SIG-M5 treated with dmso at 0.1 percent for 504 hours (cell line): ENCODE measurements at regions not wholly inside any gene's neighbourhood (a gene's known extent, or its start where the extent isn't known, plus 50 kb on each side); places are given as distances from the start of the nearest gene placed in this dataset.
"Not testable (repeated sequence)": the region's sequence is repeated elsewhere in the genome, so short reads cannot be mapped to it uniquely, and the experiment has no call there.

Experiments
- DNase-seq: peaks from one replicate; lab custom pipeline; 2025; ENCODE audit not compliant: unreplicated experiment; lab: John Stamatoyannopoulos, UW

DNA sequence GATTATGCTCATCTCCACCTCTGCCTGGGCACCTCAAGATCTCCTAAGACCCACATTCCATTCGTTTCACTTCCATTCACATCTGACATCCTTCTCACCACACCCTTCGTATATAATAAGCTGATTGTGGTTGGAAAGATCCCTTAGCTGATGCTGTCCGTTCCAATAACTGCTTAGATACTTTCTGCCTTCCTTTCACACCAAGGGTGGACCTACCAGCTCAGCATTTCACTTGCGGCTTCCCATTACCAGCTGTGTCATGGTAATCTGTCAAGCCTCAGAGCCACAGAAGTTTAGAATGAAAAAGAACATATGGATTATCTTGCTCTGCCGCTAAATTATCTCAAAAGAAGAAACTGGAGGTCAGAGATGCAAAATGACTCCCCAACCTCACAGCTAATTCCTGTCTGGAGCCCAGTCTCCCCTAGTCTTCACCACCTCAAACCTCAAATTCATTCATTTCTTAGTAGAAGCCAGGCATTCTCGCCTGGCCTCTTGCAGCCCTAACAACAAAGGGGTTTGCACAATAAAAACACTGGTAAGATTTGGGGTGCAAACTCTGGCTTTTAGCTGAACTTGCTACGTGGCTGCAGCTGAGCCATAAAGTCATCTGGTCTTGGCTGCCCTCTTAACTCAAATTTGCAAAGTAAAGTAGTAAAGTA lies 182.8 kb upstream of the HS3ST3A1 start:
- DNase-seq = no peak

DNA sequence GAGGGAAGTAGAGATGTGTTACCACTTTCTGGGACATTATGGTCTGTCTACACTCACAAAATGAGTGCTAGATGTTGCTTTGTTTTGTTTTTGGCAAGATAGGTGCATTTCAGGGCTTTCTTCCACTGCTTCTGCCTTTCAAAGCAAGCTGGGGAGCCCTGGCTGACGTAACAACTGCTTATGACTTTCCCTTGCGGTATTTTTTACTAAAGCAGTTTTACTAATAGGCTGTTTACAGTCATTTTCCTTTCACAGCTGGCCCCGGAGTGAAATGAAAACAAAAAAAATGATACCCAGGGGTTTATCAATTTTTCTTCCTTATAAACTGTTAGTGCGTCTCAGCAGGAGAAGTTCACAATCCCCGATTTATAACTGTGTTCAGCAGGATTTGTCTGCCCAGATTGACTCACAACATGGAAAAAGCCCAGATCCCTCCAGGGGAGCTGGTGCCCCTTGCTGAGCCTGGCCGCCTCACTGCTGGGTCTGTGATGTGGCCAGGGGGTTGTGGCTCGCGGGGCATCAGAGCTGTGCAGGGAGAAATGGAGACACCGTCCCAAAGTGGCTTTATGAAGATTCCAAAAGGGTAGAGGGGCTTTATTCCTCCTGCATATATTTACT lies 184.4 kb upstream of the HS3ST3A1 start:
- DNase-seq = no peak

DNA sequence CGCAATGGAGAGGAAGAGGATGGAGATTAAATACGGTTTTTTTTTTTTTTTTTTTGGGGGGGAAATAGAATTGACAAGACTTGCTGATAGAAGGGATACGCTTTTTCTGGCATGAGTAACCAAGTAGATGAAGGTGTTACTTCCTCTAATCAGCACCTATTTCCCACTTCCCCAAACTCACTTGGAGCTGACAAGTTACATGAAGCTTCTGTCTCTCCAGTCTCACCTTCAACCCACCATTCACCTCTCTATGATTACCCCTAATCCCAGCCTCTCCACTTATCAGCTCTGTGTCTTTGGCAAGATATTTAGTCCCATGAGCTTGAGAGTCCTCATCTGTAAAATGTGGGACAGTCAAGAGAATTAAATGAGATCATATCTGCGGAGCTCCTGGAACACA lies 185.9 kb upstream of the HS3ST3A1 start:
- no peak for DNase-seq

DNA sequence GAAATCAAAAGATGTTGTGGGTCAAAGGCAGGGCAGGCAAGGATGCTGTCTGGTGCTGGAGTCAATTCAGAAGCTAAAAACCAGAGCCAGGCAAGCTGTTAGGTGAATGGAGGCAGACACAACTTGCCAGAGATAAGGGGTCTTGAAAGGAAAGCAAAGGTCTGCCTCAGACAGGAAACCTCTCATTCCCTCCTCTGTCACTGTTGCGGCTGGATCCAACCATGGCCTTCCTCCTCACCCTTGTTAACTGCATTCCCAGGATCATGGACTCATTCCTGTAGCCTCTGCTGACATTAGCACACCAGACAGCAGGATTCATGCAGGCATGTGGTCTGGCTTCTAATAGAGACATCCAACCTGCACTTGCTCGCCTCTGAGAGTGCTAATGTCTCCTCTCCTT lies 186.7 kb upstream of the HS3ST3A1 start:
- no peak for DNase-seq

DNA sequence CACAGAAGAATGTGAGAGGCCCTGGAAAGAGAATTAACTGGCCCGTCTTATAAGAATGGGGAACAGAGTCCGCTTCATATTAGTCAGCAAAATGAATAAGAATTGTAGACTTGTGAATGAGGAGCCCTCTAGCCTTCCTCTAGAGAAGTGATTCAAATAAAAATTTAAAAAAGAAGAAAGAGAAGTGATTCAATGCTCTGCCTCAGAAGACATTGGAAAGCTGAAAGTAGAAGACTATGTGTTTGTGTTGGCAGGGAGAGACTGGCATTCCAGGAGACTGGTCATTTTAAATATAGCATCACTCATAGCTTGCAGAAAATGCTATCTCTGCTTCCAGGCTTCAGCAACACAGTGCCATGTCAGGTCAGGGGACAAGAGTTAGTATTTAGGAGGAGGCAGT lies 190.6 kb upstream of the HS3ST3A1 start:
- DNase-seq = no peak

DNA sequence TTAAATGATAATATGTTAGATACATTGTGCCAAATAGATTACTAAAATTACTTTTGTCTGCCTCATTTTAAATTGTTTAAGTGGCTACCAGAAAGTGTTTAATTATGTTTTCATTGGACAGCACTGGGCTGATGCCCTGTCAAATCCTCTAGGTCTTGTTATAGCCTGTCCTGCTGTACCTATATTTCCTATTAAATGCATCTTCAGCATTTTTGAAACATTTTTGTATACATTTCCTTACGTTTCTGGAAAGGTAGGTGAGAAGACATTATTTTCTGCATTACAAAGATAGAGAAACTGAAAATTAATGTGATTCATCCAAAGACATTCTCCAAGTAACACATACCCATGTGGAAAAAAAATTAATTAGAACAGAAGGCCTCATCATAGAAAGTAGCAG lies 192.2 kb upstream of the HS3ST3A1 start:
- DNase-seq = no peak

DNA sequence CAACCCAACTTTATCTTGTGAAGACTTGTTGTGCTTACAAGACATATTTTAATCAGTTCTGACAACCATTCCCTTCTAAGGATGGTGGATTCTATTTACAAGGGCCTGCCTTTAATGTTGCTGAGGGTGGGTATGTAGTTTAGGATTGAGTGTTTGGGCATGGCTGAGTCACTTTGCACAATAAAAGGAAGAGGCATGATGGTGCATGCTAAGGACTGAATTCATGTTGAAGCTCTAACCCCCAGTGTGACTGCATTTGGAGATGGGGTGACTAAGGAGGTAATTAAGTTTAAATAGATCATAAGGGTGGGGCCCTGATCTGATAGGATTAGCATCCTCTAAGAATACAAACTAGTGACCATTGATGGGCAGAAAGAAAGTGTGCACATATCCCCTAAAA lies 196.1 kb upstream of the HS3ST3A1 start:
- DNase-seq = no peak

DNA sequence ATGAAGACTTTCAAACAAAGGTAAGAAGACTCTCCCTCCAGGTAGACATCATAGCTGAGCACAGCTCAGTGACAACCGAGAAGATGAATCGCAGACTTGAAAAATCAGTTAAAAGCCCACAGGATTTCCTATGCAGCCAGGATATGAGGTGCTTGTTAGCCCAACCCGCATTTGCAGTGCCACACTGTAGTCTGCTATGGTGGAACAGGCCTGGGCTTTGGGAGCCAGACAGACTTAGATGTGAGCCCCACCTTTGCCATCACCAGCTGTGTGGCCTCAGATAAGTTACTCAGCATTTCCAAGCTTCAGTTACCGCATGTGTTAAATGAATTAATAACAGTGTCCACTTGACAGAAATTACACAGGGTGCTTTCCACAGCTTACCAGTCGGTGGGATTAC lies 204.4 kb upstream of the HS3ST3A1 start:
- DNase-seq = no peak

DNA sequence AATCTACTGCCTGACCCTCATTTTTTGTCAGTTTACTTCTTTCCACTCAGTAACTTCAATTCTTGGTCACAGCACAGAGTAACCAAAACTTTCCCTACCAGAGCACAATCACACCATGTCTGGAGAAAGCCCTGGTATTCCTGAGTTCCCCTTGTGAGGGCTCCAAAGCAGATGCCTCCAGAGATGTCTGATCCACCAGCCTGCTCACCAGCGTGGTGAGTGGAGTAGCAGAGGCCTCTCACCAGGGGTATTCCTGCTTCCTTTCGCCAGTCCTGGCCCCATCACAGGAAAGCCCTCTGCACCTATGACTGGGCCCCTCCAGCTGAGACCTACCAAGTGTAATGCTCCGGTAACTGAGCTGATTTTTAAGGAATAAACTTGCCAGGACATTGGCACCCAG lies 205.4 kb upstream of the HS3ST3A1 start:
- no peak for DNase-seq

DNA sequence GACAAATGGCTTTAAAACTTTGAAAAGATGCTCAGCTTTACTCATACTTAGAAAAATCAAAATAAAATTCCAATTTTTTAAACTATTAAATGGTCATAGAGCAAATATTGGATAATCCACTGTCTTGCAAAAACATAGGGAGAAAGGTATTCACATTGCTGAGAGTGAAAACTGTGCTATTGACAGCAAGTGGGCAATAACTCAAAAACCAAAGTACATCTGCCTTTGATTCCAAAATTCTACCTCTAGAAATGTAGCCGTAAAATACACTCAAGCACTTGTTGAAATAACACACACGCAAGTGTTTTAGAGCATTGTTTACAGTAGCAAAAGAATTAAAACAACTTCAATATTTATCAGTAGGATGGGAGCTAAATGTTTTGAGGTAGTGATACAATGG lies 210.6 kb upstream of the HS3ST3A1 start:
- DNase-seq = no peak

DNA sequence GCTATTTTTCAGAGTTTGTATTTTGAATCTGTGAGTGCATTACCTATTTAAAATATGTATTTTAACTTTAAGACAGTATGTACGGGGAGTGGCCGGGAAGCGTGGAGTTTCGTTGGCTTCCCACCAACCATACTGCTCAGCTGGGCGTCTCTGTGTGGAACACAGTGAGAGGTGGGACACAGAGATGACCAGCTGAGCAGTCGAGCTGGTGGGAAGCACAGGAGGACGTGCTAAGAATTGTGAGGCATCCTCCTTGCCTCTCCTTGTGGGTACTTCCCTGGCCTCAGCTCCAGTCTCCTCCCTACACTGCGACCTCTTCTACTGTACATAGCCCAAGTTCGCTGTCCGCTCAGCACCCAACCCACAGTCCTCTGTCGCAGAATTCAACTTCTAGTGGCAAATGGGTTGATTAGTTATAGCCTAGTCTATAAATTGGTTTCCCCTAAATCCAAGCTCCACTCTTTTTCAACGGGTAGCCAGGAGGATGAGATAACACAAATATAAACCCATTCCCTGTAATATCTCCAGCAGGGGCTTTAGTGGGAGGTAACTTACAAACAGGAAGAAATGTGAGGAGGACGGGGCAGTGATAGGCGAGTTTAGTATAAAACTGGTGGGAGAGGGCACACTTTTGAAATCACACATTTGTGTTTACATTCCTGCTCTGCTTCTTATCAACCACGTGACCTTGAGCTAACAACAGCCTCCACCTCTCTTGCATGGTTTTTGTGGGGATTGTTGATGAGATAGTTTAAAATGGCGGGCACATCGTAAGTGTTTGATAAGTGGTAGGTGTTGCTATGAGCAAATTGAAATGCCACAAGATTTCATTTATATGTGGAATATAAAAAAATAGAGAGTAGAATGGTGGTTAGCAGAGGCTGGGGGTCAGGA lies 211.9 kb upstream of the HS3ST3A1 start:
- no peak for DNase-seq

DNA sequence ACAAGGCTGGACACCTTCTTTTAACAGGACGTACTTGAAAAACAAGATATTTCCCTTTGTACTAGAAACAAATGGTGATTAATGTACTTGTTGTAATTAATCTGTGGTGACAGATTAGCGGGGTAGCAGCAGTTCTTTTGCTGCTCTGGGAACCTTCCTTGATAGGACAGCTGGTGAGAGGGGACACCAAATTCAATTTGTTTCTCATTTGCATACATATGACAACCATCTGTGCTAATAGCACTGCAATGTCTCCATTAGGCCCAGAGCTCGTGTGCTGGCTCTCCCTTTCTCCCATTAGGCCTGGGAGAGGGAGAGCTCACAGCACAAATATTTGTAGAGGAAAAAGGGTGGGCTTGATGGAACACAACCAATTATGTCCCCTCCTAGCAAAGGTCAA lies 221.0 kb upstream of the HS3ST3A1 start:
- no peak for DNase-seq

DNA sequence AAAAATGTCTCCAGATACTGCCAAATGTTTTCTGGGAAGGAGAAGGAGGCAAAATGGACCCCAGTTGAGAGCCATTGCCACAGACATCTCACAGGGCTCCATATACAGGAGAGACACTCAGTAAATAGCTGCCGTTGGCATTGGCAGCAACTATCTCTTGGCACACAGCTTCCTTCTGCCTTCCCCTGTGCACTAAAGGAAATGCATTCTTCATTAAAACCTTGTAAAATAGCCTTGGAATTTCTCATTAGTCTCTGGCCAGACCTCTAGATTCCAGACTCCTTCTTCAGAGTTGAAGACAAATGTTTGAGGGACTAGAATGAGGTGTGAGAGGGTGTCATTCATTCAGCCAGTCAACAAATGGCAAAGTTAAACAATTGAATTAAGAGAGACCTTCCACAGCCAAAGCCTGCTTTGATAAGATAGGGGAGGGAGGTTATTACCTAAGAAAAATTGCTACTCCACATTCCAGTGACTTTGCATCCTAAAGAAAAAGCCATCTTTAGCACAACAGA lies 223.9 kb upstream of the HS3ST3A1 start:
- DNase-seq = no peak

DNA sequence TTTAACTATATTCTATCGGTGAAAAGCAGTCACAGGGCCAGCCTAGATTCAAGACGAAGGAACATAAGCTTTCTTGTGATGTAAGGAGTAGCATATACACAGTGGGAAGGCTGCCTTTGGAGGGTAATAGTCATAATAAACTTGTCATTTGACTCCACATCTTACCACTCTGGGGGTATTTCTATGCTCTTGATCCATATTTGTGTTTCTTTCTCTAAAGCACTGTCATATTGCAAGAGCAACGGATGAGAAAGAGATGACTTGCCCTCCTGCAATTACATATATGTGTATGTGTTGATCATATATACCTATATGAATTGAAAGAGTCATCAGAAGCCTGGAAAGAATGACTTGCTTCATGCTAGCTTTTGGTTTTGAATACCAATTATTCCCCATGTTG lies 225.4 kb upstream of the HS3ST3A1 start:
- DNase-seq = no peak

DNA sequence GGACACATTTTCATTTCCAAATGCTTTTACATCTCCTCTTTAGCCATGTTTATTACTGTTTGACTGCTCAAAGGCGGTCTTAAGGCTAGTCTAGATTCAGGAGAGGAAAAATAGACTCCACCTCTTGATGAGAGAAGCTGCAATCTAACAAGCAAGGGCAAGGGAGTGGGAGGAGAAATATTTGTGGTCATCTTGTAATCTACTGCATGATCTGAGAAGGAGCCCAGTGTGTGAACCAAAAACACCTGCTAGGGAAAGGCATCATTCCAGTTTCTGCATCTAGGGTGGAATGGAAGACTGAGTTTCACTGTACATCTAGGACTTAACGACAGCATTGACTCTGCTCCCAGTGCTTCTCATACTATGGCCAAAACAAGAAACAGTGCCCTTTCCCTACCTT lies 232.2 kb upstream of the HS3ST3A1 start:
- DNase-seq = no peak

DNA sequence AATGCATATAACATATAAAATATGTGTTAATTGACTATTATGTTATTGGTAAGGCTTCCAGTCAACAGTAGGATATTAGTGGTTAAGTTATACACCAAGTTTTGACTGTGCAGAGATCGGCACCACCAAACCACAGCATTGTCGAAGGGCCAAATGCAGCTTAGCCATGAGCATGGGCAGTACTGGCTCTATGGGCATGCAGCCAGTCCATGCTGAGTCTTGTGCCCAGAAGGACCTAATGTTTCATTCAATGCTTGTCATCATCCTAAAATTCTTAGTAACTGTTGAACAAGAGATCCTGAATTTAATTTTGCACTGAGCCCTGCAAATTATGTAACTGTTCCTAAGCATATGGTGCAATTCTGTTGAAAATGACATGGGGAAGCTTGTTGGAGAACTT lies 233.4 kb upstream of the HS3ST3A1 start:
- DNase-seq = no peak

DNA sequence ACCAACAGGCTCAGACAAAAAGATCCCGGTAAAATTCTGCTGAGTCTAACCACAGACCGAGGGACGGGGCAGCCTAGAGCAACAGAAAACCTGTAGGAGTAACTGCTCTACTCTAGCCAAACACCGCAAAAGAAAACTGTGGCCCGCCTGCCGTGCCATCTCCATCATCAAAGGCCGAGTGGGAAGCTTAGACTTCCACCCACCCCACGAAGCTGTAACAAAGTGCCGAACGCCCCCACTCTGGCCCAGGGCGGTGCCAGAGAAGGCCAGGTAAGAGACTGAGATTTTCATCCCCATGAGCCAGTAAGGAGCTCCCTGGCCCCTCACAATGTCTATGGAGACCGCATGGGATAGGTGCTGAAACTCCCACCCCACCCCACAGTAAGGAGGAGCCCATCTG lies 231.9 kb upstream of the COX10 start:
- DNase-seq = no peak

DNA sequence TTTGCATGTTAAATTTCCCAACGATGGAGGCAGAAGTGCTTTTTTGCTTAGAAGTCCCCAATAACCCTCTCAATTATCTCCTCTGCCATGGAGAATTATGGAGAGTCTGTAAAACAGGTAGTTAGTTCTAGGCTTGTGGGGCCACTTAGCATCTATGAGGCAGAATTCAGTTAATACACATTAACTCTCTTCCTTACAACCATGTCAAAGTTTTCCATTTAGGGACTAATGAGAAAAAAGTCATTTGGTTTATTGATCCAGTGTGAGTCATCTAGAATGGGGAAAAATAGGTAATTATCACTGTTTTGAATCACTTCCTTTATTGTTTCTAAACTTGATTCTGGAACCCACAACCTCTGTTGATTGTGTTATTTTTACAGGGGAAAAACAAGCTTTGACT lies 229.1 kb upstream of the COX10 start:
- no peak for DNase-seq

DNA sequence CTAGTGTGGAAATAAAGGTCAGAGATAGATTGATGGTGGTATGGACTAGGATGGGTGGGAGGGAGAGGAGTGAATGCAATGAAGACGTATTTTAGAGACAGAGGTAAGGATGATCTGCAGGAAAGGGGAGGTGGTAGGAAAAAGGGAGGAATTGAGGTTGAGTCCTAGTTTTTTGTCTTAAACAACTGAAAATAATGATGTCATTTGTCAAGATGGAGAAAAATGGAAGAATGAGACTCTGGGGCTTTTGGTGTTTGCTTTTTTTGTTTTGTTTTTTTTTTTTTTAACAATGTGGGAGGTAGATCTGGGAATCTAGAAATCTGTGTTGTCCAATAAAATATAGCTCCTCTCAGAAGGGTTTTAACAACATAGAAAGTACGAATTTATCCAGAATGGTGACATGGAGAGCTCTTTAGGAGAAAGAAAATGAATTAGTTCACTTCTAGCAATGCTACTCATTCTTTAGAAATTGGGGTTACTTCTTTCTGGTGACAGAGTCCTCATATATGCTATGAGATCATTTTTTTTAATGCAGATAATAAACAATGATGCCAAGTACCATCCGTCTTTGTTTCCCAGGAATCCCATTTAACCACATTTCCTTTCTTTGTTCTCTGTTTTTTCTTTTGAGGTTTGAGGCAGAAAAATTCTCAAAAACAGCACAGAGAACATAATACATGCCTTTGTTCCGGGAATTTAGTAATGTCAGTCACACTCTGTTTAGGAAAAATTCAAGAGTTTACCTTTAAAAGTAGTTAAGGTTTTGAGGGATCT lies 225.3 kb upstream of the COX10 start:
- DNase-seq = no peak

DNA sequence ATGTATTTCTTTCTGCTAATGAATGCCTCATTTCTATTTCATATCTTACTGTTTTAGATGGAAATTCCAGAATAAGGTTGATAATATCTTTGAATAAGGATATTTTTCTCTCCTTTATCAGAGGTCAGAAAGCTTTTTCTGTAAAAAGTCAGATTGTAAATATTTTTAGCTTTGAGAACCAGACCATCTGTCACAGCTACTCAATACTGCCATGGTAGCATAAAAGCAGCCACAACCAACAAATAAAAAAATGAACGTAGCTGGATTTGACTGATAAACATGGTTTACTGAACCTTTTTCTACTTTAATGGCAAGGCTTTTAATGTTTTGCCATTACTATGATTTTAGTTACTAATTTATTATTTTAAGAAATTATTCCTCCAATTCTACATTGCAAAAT lies 217.4 kb upstream of the COX10 start:
- no peak for DNase-seq

DNA sequence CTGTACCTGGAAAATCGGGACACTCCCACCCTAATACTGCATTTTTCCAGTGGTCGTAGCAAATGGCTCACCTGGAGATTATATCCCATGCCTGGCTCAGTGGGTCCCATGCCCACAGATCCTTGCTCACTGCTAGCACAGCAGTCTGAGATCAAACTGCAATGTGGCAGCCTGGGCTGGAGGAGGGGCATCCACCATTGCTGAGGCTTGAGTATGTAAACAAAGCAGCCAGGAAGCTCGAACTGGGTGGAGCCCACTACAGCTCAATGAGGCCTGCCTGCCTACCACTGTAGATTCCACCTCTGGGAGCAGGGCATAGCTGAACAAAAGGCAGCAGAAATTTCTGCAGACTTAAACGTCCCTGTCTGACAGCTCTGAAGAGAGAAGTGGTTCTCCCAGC lies 213.6 kb upstream of the COX10 start:
- DNase-seq = not testable (repeated sequence)
